PFSK-1 (cell line): ENCODE measurements at regions not wholly inside any gene's neighbourhood (a gene's known extent, or its start where the extent isn't known, plus 50 kb on each side); places are given as distances from the start of the nearest gene placed in this dataset.

ENCODE experiments used
- FOXP2 ChIP-seq: optimal IDR thresholded peaks from 2 replicates; pipeline ENCODE3; 2011; ENCODE audit warnings: borderline replicate concordance, control low read depth, inconsistent platforms; ENCODE audit not compliant: insufficient read depth; ENCODE audit errors: extremely low read length, extremely low read depth
- POLR2AphosphoS5 ChIP-seq: IDR thresholded peaks from 2 replicates; pipeline ENCODE4 v1.6.1; 2012; ENCODE audit warnings: low read depth, mild to moderate bottlenecking, control low read depth, low read length, moderate library complexity
- SIN3A ChIP-seq: IDR thresholded peaks from 2 replicates; pipeline ENCODE4 v1.6.1; 2012; ENCODE audit warnings: mild to moderate bottlenecking, low read length, moderate library complexity, borderline replicate concordance; ENCODE audit not compliant: insufficient read depth
- TAF1 ChIP-seq: IDR thresholded peaks from 2 replicates; pipeline ENCODE4 v1.6.1; 2012; ENCODE audit warnings: low read length, control low read depth, borderline replicate concordance; ENCODE audit not compliant: insufficient read depth
- TF ChIP-seq, protein P1 (sequence below), 2 experiments: IDR thresholded peaks; 2 replicates each; pipeline versions ENCODE4 v1.6.1 to v1.8.0; 2011 to 2012; ENCODE audit warnings: low read depth in 2 of 2, low read length in 2 of 2, control low read depth in 1 of 2, inconsistent platforms in 1 of 2, mild to moderate bottlenecking in 1 of 2, moderate library complexity in 1 of 2; ENCODE audit not compliant: insufficient read depth in 1 of 2

DNA sequence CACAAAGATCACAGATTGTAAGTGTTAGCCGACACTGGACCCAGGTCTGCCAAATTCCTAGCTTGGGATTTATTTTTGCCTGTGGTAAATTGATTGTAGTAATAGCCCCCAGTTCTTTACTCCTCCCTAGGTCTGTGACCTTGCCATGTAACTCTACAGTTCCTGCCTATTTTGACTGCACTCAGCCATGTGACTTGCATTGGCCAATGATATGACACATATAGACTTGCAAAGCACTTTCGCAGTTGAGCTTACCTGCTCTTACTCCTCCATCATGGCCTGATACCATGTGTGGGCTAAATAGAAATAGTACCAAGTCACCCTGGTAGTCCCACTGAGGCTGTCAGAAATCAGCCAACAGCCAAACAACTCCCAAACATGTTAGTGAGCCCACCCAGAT, 240.3 kb downstream of the DUSP6 start:
- no peak for TF ChIP-seq POLR2AphosphoS5
- TF ChIP-seq SIN3A = no peak
- TF ChIP-seq, protein P1, sequence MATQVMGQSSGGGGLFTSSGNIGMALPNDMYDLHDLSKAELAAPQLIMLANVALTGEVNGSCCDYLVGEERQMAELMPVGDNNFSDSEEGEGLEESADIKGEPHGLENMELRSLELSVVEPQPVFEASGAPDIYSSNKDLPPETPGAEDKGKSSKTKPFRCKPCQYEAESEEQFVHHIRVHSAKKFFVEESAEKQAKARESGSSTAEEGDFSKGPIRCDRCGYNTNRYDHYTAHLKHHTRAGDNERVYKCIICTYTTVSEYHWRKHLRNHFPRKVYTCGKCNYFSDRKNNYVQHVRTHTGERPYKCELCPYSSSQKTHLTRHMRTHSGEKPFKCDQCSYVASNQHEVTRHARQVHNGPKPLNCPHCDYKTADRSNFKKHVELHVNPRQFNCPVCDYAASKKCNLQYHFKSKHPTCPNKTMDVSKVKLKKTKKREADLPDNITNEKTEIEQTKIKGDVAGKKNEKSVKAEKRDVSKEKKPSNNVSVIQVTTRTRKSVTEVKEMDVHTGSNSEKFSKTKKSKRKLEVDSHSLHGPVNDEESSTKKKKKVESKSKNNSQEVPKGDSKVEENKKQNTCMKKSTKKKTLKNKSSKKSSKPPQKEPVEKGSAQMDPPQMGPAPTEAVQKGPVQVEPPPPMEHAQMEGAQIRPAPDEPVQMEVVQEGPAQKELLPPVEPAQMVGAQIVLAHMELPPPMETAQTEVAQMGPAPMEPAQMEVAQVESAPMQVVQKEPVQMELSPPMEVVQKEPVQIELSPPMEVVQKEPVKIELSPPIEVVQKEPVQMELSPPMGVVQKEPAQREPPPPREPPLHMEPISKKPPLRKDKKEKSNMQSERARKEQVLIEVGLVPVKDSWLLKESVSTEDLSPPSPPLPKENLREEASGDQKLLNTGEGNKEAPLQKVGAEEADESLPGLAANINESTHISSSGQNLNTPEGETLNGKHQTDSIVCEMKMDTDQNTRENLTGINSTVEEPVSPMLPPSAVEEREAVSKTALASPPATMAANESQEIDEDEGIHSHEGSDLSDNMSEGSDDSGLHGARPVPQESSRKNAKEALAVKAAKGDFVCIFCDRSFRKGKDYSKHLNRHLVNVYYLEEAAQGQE (IDR thresholded peaks at IDR 0.05; ENCODE audit: insufficient read depth in 1 of 2, low read depth in 2 of 2, low read length in 2 of 2) = no peak
- TF ChIP-seq FOXP2 = no peak
- no peak for TF ChIP-seq TAF1

DNA sequence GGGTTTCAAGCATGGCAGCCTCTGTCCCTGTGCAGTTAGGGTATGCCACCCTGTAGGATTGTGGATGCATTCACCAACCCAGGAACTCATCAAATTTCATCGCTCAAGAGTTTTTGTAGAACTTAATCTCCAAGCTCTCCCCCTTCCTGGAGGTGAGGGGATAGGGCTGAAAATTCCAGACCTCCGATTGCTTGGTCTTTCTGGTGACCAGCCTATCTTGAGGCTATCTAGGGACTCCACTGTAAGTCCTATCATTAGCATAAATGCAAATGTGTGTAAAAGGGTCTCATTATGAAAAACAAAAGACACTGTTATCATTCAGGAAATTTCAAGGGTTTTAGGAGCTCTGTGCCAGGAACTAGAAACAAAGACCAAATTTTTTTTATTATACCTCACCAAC, 244.0 kb downstream of the DUSP6 start:
- TF ChIP-seq POLR2AphosphoS5 = no peak
- no peak for TF ChIP-seq TAF1
- TF ChIP-seq, protein P1 (IDR thresholded peaks at IDR 0.05; ENCODE audit: insufficient read depth in 1 of 2, low read depth in 2 of 2, low read length in 2 of 2) = no peak
- TF ChIP-seq FOXP2 = no peak
- TF ChIP-seq SIN3A = no peak

DNA sequence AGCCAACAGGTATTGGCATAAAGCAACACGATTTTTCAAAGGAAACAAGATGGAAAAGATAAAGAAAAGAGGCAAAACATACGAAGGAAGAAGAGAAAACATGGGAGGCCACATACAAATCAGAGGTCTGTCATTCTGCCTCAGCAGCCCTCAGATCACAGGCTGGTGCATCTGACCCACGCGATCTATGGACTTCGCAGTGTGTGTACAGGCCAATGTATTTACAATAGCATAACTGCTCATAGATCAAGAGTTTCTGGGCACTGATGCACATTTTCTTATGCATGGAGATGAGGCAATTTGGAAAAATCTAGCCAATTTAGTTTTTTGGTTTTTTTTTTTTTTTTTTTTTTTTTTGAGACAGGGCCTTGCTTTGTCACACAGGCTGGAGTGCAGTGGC, 245.4 kb downstream of the DUSP6 start:
- TF ChIP-seq TAF1 (no peak), FOXP2 (no peak), POLR2AphosphoS5 (no peak), SIN3A (no peak)
- TF ChIP-seq, protein P1 (IDR thresholded peaks at IDR 0.05; ENCODE audit: insufficient read depth in 1 of 2, low read depth in 2 of 2, low read length in 2 of 2) = no peak

DNA sequence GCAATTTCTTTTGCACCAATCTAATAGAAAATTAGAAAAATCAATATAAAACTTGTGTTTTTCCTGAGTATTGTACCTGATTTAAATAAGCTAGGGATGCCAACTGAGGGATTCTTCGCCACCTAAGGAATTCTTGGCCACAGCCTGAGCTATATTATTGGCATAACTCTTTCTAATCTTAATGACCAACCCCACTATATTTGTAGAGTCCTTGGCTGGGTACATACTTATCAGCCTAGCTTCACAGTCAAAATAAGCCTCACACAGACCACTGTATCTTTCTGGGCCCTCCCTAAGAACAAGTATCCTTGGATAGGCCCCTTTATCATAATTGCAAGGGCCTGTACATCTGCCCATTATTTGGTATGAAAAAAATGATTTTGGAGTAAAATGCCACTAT, 247.1 kb downstream of the DUSP6 start:
- no peak for TF ChIP-seq SIN3A

DNA sequence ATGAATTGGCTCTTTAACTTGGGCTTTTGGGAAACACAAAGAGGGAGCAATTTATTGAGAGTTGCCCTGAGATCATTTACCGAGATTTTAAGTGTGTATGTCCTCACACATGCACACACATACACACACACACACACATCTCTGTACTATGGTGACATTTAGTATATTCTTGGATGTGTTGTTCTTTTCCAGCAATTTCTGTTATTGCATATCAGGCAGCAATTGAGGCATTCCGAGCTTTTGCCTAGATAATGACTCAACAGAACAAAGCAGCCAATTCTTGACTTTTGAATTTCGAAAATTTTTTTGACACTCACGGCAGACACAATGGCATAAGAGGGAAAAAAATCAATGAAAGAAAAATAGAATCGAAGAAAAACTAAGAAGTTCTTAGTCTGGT, 248.5 kb downstream of the DUSP6 start:
- TF ChIP-seq TAF1 (no peak), SIN3A (no peak), POLR2AphosphoS5 (no peak), FOXP2 (no peak)
- TF ChIP-seq, protein P1 (IDR thresholded peaks at IDR 0.05; ENCODE audit: insufficient read depth in 1 of 2, low read depth in 2 of 2, low read length in 2 of 2) = no peak
